ENCODE measurements at regions not wholly inside any gene's neighbourhood (a gene's known extent, or its start where the extent isn't known, plus 50 kb on each side); places are given as distances from the start of the nearest gene placed in this dataset.

DNA sequence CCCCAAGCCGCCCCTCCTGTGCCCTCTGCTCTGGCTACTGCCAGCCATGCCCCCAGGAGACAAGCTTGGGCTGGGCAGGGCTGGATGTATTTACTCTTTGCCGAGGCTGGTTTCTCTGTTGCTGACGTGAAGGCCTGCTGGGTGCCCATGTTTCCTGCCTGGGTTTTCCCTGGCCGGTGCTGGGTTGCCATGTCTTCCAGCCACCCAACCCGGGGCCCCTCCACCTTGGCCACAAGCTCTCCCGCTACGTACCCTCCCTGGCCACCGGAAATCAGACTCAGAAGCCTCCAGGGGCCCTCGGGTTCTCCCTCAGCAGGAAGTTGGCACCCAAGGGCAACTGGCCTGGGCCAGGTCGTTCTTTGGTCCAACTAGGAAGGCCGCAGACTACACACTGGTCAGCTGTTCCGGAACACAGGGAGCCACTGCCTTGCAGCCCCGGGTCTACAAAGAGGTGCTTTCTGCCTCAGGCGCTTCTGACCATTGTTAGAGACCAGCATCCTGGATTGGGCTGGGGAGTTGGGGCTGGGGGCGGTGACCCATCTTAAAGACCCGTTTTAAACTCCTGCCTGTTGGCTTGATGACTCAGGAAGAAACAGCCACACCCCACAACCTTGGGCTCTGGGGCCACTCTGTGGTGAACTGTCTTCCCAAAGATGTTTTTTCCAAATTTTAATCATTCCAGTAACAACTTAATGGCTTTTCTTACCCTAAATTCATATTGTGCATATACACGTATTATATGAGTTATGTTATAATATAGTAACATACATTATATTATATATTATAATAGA lies 71.2 kb upstream of the RUNX3 start:
- ChIA-PET CTCF (interaction anchor here (0.7 to 1.3 kb wide), 2 partner anchors 18 to 36 kb away, joined by 3 to 8 read pairs; no protein-coding TSS in a partner anchor), POLR2A (no interaction called here)
- no peak for DNase-seq
- Mint-ChIP-seq H3K4me3 (no peak overlapping the region), H3K27me3 (peaks cover 1% of the 10 kb centered on the region), H3K27ac (peak overlapping the region; percentile 83), H3K4me1 (peaks cover 85% of the 10 kb centered on the region), H3K36me3 (ENCODE audit: low read depth) (peaks cover 10% of the 10 kb centered on the region), H3K9me3 (peaks cover 9% of the 10 kb centered on the region)

DNA sequence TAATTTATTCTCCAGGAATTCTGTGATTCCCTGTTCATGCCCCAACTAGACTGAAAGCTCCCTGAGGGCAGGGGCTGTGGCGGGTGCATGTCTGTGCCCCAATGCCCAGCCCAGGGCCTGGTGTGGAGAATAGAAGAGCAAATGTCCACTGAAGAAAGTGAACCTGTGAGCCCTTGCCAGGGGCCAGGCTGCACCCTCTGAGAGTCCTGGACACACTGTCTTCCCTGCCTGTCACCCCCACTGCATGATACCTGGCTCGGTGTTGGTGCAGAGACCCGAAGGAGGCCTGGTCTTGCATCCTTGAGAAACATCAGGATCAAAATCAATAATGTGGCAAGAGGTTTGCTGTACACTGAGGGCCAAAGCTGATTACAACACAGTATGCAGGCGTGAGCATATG lies 69.8 kb upstream of the RUNX3 start:
- ChIA-PET CTCF (interaction anchor here (1.1 to 3.5 kb wide), 5 partner anchors 8 to 67 kb away, joined by 3 to 18 read pairs (median 4); no protein-coding TSS in a partner anchor), POLR2A (no interaction called here)
- H3K4me1 Mint-ChIP-seq: peaks cover 85% of the 10 kb centered on the region
- DNase-seq: no peak
- H3K27ac Mint-ChIP-seq: peak overlapping the region; percentile 64
- H3K9me3 Mint-ChIP-seq: peaks cover 9% of the 10 kb centered on the region
- peaks cover 13% of the 10 kb centered on the region for H3K36me3 Mint-ChIP-seq (ENCODE audit: low read depth)
- no peaks in the 10 kb centered on the region for H3K27me3 Mint-ChIP-seq
- no peak overlapping the region for H3K4me3 Mint-ChIP-seq

DNA sequence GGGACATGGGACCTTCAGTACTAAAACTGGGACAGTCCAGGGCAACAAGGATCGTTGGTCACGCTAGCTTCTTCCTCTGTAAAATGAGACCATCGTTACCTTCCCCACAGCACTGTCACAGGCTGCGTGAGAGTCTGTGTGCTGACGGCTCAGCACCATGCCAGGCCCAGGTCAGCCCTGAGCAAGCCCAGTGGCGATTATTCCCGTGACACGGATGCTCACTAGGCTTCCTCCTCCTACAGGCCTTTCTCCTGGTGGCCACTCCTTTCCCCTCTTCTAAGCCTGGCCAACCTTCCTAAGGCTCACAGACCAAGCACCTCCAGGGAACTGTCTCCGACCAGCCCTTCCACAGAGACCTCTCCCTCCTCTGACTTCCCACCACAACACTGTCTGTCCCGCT lies 69.3 kb upstream of the RUNX3 start:
- CTCF ChIA-PET: interaction anchor here (1.0 to 3.5 kb wide), 6 partner anchors 8 to 67 kb away, joined by 3 to 18 read pairs (median 4); no protein-coding TSS in a partner anchor
- POLR2A ChIA-PET: no interaction called here
- DNase-seq: no peak
- H3K27me3 Mint-ChIP-seq: no peaks in the 10 kb centered on the region
- peaks cover 9% of the 10 kb centered on the region for H3K9me3 Mint-ChIP-seq
- H3K36me3 Mint-ChIP-seq (ENCODE audit: low read depth): peaks cover 13% of the 10 kb centered on the region
- H3K4me1 Mint-ChIP-seq: peaks cover 85% of the 10 kb centered on the region
- no peak overlapping the region for H3K4me3 Mint-ChIP-seq
- peak overlapping the region; percentile 3 for H3K27ac Mint-ChIP-seq

DNA sequence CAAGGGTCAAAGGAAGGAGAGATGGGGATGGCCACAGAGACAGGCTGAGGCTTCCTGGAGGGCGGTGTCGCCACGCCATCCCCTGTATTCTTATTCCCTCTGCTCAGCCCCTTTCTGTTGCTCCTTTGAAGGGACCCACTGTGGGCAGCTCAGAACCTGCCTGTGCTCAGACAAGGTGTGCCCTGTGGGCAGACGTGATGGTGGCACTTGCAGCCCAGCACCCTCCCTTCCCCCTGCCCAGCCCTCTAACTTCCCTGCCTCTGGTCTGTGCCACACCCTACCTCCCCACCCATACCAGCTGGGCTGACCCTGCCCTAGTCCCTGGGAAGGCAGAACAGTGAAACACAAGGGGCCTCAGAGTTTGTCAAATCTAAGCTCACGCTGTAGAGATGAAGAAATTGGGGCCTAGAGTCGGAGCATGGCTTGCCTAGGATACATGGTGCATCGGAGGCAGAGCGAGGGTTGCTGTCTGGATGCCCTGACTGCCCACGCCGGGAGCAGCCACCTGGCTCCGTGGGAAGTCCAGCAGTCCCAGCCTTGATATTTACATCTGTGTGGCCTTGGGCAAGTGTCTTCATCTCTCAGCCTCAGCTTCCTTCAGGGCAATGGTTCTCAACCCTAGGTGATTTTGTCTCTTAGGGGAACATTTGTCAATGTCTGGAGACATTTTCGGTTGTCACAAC lies 68.6 kb upstream of the RUNX3 start:
- H3K9me3 Mint-ChIP-seq: peaks cover 9% of the 10 kb centered on the region
- no peak overlapping the region for H3K4me3 Mint-ChIP-seq
- no peaks in the 10 kb centered on the region for H3K27me3 Mint-ChIP-seq
- H3K36me3 Mint-ChIP-seq (ENCODE audit: low read depth): peaks cover 13% of the 10 kb centered on the region
- CTCF ChIA-PET: interaction anchor here (1.0 to 3.5 kb wide), 9 partner anchors 9 to 66 kb away, joined by 3 to 18 read pairs (median 6); no protein-coding TSS in a partner anchor
- peak overlapping the region; percentile 16 for H3K27ac Mint-ChIP-seq
- POLR2A ChIA-PET: interaction anchor here (0.5 kb wide), 1 partner anchor 34 kb away, joined by 7 read pairs; no protein-coding TSS in a partner anchor
- no peak for DNase-seq
- peaks cover 85% of the 10 kb centered on the region for H3K4me1 Mint-ChIP-seq

DNA sequence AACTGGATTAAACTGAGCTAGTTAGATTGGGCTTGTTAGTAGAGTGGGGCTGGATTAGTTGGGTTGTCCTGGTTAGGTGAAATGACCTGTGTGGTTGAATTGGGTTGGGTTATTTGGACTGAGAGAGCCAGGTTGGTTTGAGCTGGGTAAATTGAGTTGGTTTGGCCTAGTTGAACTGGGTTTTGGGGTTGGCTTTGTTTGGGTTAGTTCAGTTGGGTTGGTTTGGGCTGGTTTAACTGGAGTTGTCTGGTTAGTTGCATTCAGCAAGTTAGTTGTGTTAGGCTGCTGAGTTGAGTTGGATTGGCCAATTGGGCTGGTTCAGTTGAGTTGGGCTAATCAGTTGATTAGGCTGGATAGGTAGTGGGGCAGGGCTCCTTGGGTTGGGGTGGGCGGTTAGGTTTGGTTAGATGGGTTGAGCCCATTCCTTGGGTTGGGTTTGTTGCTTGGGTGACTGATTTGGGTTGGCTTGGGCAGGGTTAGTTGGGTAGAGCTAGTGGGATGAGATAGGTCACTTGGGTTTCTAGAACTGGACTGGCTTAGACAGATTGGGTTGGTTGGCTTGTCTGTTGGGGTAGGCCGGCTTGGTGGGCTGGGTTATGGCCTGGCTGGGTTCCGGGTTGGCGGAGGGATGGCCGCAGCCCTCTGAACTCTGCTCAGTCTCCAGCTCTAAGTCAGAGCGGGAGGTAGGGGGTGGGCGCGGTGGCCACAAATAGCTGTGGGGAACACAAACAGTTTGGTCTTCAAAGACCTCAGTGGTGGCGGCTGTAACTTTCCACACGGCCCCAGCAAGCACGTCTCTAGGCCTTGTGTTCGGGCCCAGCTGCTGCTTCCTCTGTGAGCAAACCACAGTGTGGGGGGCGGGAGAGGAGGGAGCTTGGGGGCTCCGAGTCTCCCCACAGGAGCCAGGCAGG lies 67.2 kb upstream of the RUNX3 start:
- H3K27me3 Mint-ChIP-seq: no peaks in the 10 kb centered on the region
- DNase-seq: peak; percentile 39
- H3K4me3 Mint-ChIP-seq: no peak overlapping the region
- H3K9me3 Mint-ChIP-seq: peaks cover 9% of the 10 kb centered on the region
- CTCF ChIA-PET: interaction anchor here (1.0 to 8.8 kb wide), 8 partner anchors 10 to 40 kb away, joined by 3 to 57 read pairs (median 7); no protein-coding TSS in a partner anchor
- H3K4me1 Mint-ChIP-seq: peaks cover 89% of the 10 kb centered on the region
- H3K36me3 Mint-ChIP-seq (ENCODE audit: low read depth): peaks cover 13% of the 10 kb centered on the region
- POLR2A ChIA-PET: no interaction called here
- H3K27ac Mint-ChIP-seq: peak overlapping the region; percentile 80

DNA sequence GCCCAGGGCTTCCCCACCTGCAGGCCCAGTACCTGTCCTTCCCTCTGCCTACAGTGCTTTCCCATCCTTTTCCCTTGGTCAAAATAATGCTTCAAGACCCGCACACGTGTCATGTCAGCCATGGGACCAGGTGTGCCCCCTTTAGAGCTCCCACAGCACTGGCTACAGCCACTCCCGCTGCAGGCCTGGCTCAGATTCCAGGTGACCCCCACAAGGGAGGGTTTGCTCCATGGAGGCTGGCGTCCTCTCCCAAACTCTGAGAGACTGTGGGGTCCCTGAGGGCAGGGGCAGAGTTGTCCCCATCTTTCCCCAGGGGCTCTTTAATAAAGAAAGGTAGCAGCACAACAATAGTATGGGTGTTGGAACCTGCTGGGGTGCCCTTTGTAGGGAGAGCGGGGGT lies 66.4 kb upstream of the RUNX3 start:
- CTCF ChIA-PET: interaction anchor here (0.6 to 8.8 kb wide), 9 partner anchors 8 to 33 kb away, joined by 3 to 57 read pairs (median 7); no protein-coding TSS in a partner anchor

DNA sequence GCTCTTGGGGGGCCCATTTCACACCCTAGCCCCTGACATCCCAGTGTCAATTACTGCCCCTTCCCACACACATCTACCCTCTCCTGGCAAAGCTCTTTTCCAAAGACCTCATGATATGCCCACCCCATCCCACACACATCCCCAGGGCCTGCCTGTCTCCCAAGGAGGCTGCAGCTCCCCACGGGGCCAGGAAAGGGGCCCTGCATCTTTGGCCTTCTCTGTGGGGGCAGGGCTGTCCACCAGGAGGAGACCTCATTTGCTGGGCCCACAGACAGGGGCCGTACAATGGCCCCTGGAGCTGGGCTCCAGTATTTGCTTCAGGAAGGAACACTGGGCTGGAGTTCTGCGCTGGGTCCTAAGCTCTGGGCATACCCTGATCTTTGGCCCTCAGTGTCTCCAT lies 65.6 kb upstream of the RUNX3 start:
- no peak for DNase-seq
- ChIA-PET POLR2A (interaction anchor here (0.7 kb wide), 1 partner anchor 36 kb away, joined by 3 read pairs; no protein-coding TSS in a partner anchor), CTCF (interaction anchor here (0.6 to 8.8 kb wide), 9 partner anchors 9 to 45 kb away, joined by 3 to 57 read pairs (median 5); no protein-coding TSS in a partner anchor)
- Mint-ChIP-seq H3K27ac (peak overlapping the region; percentile 85), H3K9me3 (peaks cover 9% of the 10 kb centered on the region), H3K27me3 (no peaks in the 10 kb centered on the region), H3K4me1 (peaks cover 95% of the 10 kb centered on the region), H3K36me3 (ENCODE audit: low read depth) (peaks cover 13% of the 10 kb centered on the region), H3K4me3 (no peak overlapping the region)

More for the DNA sequence above, 66.4 kb upstream of the RUNX3 start:
- DNase-seq: no peak
- Mint-ChIP-seq H3K9me3 (peaks cover 9% of the 10 kb centered on the region), H3K27me3 (no peaks in the 10 kb centered on the region), H3K4me1 (peaks cover 95% of the 10 kb centered on the region), H3K27ac (peak overlapping the region; percentile 80), H3K4me3 (no peak overlapping the region), H3K36me3 (ENCODE audit: low read depth) (peaks cover 13% of the 10 kb centered on the region)
- POLR2A ChIA-PET: interaction anchor here (0.7 kb wide), 1 partner anchor 37 kb away, joined by 3 read pairs; no protein-coding TSS in a partner anchor

DNA sequence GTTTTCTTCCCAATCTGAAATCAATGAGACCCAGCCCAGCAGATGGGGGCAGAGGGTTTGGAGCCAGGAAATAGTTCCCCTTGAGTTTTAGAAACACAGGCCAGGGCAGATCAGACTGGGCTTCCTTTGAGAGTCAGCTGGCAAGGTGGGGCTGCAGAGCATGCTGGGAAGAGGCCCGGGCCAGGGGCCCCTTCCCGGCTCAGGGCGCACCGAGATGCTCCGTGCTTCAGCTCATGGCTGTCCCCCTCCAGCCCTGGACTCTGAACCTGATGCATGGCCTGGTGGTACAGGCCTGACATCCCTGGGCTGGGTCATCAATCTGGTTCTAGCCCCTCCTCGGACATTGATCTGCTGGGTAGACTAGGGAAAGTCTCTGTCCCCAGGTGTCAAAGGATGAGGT lies 65.1 kb upstream of the RUNX3 start:
- H3K4me1 Mint-ChIP-seq: peaks cover 96% of the 10 kb centered on the region
- H3K9me3 Mint-ChIP-seq: peaks cover 9% of the 10 kb centered on the region
- peaks cover 13% of the 10 kb centered on the region for H3K36me3 Mint-ChIP-seq (ENCODE audit: low read depth)
- H3K27me3 Mint-ChIP-seq: no peaks in the 10 kb centered on the region
- H3K27ac Mint-ChIP-seq: peak overlapping the region; percentile 85
- H3K4me3 Mint-ChIP-seq: no peak overlapping the region
- no peak for DNase-seq
- POLR2A ChIA-PET: no interaction called here
- CTCF ChIA-PET: interaction anchor here (0.9 to 8.8 kb wide), 8 partner anchors 9 to 45 kb away, joined by 3 to 57 read pairs (median 6); no protein-coding TSS in a partner anchor

DNA sequence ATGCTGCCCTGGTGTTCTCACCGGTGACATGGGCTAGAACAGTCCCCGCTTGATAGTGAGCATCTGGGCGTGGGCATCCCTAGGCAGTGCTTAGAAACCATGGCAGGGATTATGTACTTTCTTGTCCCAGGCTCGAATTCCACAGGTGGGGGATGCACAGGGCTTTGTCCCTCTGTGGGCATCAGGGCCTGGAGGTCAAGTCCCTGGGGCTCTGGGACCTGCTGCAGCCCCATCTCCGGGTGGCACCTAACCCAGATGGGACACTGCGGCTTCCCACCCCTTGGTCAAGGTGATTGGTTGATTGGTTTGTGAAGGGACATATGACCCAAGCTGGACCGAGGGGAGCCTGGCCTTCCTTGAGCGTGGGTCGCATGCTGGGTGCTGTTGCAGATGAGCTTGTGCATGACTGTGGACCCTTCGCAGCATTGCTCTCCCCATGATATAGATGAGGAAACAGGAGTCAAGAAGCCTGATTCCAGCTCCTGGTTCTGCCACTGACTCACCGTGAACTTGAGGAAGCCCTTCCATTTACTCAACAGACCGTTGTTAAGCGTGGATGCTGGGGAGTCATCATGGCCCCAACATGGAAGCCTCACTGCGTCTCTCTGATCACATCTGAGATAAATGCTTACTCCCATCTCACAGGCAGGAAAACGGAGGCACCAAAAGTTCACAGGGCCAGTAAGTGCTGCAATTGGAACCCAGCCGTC lies 64.0 kb upstream of the RUNX3 start:
- no peak for DNase-seq
- Mint-ChIP-seq H3K36me3 (ENCODE audit: low read depth) (peaks cover 13% of the 10 kb centered on the region), H3K4me3 (no peak overlapping the region), H3K4me1 (peaks cover 93% of the 10 kb centered on the region), H3K27me3 (no peaks in the 10 kb centered on the region), H3K27ac (peak overlapping the region; percentile 95), H3K9me3 (peaks cover 9% of the 10 kb centered on the region)
- POLR2A ChIA-PET: no interaction called here
- CTCF ChIA-PET: interaction anchor here (0.6 to 8.8 kb wide), 6 partner anchors 10 to 29 kb away, joined by 3 to 57 read pairs (median 7); no protein-coding TSS in a partner anchor

DNA sequence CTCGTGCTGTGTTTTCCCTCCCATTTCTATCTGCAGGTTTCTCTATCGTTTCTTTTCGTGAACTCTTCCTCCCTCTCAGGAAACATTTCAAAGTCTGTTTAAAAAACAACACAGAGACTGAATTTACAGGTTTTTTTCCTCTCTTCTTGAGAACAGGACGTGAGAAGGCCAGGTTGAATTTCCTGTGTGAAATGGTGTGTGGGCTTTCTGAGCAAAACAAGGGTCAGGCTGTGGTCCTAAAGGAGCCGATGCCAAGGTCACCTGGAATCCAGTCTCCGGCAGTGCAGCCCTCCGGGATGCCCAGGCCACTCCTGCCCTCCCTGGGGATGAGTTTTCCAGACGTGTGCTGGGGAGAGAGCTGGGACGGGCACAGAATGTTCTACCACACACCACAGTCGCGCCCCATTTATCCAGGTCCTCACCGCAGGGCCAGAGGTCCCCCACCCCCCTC lies 62.7 kb upstream of the RUNX3 start:
- CTCF ChIA-PET: interaction anchor here (1.3 to 8.8 kb wide), 3 partner anchors 12 to 44 kb away, joined by 4 to 57 read pairs (median 20); no protein-coding TSS in a partner anchor
- DNase-seq: peak; percentile 46
- POLR2A ChIA-PET: interaction anchor here (0.7 kb wide), 1 partner anchor 41 kb away, joined by 3 read pairs; no protein-coding TSS in a partner anchor
- peaks cover 12% of the 10 kb centered on the region for H3K9me3 Mint-ChIP-seq
- H3K36me3 Mint-ChIP-seq (ENCODE audit: low read depth): peaks cover 13% of the 10 kb centered on the region
- H3K4me3 Mint-ChIP-seq: peak overlapping the region; percentile 43
- peak overlapping the region; percentile 95 for H3K27ac Mint-ChIP-seq
- no peaks in the 10 kb centered on the region for H3K27me3 Mint-ChIP-seq
- peaks cover 96% of the 10 kb centered on the region for H3K4me1 Mint-ChIP-seq

DNA sequence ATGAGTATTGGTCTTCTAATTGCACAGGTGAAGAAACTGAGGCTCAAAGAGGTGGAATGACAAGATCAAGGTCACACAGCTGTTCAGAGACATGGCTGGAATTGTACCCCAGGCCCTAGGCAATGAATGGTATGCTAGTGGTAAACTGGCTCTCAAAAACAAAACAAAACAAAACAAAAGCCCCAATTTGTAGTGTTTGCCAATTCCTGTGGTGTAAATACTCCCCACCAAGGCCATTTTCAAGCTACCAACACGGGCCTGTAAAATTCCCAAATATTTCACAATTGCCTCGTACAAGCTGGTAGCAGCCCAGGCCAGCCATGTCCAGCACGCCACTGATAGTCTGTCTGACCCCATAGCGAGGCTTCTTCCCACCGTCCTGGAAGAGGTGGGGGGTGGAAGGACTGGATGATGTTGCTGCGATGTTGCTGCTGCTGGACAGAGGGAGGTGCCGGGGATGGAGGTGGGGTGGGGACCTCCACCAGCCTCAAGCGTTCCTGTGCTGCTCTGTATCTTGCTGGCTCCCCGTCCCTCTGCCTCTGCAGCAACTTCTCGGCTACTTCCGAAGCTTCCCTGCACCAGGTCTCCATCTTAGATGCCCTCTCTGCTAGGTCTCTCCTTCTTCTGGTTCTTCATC lies 62.2 kb upstream of the RUNX3 start:
- Mint-ChIP-seq H3K36me3 (ENCODE audit: low read depth) (peaks cover 10% of the 10 kb centered on the region), H3K9me3 (peaks cover 10% of the 10 kb centered on the region), H3K27ac (peak overlapping the region; percentile 95), H3K4me1 (peaks cover 96% of the 10 kb centered on the region), H3K27me3 (no peaks in the 10 kb centered on the region), H3K4me3 (peak overlapping the region; percentile 43)
- ChIA-PET CTCF (interaction anchor here (1.3 to 8.8 kb wide), 2 partner anchors 12 to 45 kb away, joined by 4 to 57 read pairs; no protein-coding TSS in a partner anchor), POLR2A (interaction anchor here (0.7 kb wide), 1 partner anchor 42 kb away, joined by 3 read pairs; no protein-coding TSS in a partner anchor)
- DNase-seq: peak; percentile 37
